AG04450 (cell line): ENCODE measurements at regions not wholly inside any gene's neighbourhood (a gene's known extent, or its start where the extent isn't known, plus 50 kb on each side); places are given as distances from the start of the nearest gene placed in this dataset.

Experiments
- CTCF ChIA-PET: fragments of 300-600, 350-600 bp; formaldehyde crosslinking; extraction: SDS; loops from one replicate; lab custom pipeline; 2022; ENCODE audit warnings: antibody characterized with exemption, inconsistent platforms; lab: Charles Lee
- POLR2A ChIA-PET: fragments of 350-600 bp; formaldehyde crosslinking; extraction: SDS; loops from one replicate; lab custom pipeline; 2021; ENCODE audit warnings: antibody characterized with exemption, inconsistent platforms; lab: Yijun Ruan, JAX
- DNase-seq: peaks from one replicate; pipeline ENCODE4 v3.0.0-alpha.2; 2011; ENCODE audit warnings: low read depth, low spot score
- H3K27ac ChIP-seq: one replicate; pipeline ENCODE4 v1.5.1; 2012; ENCODE audit warnings: low read depth, low read length, control low read depth
- H3K27me3 ChIP-seq: one replicate; pipeline ENCODE4 v1.6.0; 2012; ENCODE audit warnings: low read length; ENCODE audit not compliant: control insufficient read depth, insufficient read depth
- H3K4me3 ChIP-seq: 2 replicates; pipeline ENCODE4 v1.5.1; 2011; ENCODE audit warnings: mild to moderate bottlenecking, low read depth, low read length, control low read depth
- H3K9me3 ChIP-seq: 2 replicates; pipeline ENCODE4 v1.5.1; 2012; ENCODE audit warnings: low read length; ENCODE audit not compliant: control insufficient read depth, insufficient read depth
- TF ChIP-seq, protein P1 (sequence below): IDR thresholded peaks from 2 replicates; pipeline ENCODE4 v1.5.1; 2011; ENCODE audit warnings: low read depth, low read length, control low read depth, inconsistent platforms

DNA sequence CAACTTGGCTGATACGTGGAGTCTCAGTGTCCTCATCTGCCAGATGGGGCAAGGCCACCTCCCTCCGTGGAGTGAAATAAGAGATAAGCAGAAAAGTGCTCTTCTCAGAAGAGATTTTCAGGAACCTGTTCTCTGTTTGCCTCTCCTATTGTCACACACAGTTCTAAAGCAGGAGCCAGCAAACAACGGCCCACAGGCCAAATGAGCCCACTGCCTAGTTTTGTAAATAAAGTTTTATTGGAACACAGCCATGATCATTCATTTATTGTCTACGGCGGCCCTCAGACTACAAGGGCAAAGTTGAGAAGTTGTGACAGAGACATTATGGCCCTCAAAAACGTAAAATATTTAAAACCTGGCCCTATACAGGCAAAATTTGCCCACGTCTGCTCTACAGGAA lies 256.8 kb upstream of the IGF1R start:
- ChIA-PET CTCF (no interaction called here), POLR2A (no interaction called here)
- Histone ChIP-seq H3K4me3 (no peak overlapping the region), H3K27me3 (no peaks in the 10 kb centered on the region), H3K27ac (no peak overlapping the region), H3K9me3 (0 out of 2 replicates have a peak, but pooled peaks cover under 1% of the 10 kb centered on the region)
- TF ChIP-seq, protein P1, sequence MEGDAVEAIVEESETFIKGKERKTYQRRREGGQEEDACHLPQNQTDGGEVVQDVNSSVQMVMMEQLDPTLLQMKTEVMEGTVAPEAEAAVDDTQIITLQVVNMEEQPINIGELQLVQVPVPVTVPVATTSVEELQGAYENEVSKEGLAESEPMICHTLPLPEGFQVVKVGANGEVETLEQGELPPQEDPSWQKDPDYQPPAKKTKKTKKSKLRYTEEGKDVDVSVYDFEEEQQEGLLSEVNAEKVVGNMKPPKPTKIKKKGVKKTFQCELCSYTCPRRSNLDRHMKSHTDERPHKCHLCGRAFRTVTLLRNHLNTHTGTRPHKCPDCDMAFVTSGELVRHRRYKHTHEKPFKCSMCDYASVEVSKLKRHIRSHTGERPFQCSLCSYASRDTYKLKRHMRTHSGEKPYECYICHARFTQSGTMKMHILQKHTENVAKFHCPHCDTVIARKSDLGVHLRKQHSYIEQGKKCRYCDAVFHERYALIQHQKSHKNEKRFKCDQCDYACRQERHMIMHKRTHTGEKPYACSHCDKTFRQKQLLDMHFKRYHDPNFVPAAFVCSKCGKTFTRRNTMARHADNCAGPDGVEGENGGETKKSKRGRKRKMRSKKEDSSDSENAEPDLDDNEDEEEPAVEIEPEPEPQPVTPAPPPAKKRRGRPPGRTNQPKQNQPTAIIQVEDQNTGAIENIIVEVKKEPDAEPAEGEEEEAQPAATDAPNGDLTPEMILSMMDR: no peak
- no peak for DNase-seq

GRCh38 chr15:98393471-98393870 lies 254.9 kb upstream of the IGF1R start:
- ChIA-PET CTCF (no interaction called here), POLR2A (no interaction called here)
- TF ChIP-seq, protein P1: no peak
- no peaks in the 10 kb centered on the region for H3K9me3 ChIP-seq
- no peak for DNase-seq
- H3K27ac ChIP-seq: no peak overlapping the region
- no peak overlapping the region for H3K4me3 ChIP-seq
- no peaks in the 10 kb centered on the region for H3K27me3 ChIP-seq

GRCh38 chr15:98394546-98394945 lies 253.8 kb upstream of the IGF1R start:
- DNase-seq: no peak
- no peak overlapping the region for H3K4me3 ChIP-seq
- H3K9me3 ChIP-seq: no peaks in the 10 kb centered on the region
- TF ChIP-seq, protein P1: no peak
- CTCF ChIA-PET: no interaction called here
- no peak overlapping the region for H3K27ac ChIP-seq
- POLR2A ChIA-PET: no interaction called here
- H3K27me3 ChIP-seq: no peaks in the 10 kb centered on the region

- Histone ChIP-seq H3K27ac (no peak overlapping the region), H3K4me3 (no peak overlapping the region), H3K27me3 (no peaks in the 10 kb centered on the region), H3K9me3 (no peaks in the 10 kb centered on the region)
- no peak for DNase-seq
- TF ChIP-seq, protein P1: no peak
- ChIA-PET CTCF (interaction anchor here (1.0 kb wide), 1 partner anchor 46 kb away, joined by 3 read pairs; no protein-coding TSS in a partner anchor), POLR2A (no interaction called here)
Observed at GRCh38 chr15:98395974-98396610, 252.2 kb upstream of the IGF1R start.

DNA sequence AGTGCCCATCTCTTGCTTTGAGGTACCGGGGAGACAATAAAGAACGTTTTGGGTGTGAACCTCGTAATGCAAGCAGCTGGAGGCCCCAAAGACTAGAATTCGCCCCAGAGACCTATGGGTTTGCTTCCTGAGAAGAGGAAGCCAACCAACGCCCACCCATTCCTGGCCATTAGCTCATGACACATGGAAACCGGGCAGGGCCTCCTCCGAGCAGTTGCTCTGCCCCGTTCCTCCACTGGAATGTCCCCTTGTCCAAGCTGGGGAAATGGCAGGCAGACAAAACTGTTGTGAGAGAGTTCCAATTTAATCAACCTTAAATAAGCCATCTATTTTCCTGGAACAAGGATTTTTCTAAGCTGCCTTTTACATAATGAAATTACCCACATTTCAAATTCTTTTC lies 250.9 kb upstream of the IGF1R start:
- Histone ChIP-seq H3K4me3 (no peak overlapping the region), H3K9me3 (no peaks in the 10 kb centered on the region), H3K27me3 (no peaks in the 10 kb centered on the region), H3K27ac (no peak overlapping the region)
- TF ChIP-seq, protein P1: no peak
- ChIA-PET CTCF (no interaction called here), POLR2A (no interaction called here)
- DNase-seq: no peak
